PFSK-1 (cell line): ENCODE measurements at regions not wholly inside any gene's neighbourhood (a gene's known extent, or its start where the extent isn't known, plus 50 kb on each side); places are given as distances from the start of the nearest gene placed in this dataset.

Experiments
- FOXP2 ChIP-seq: optimal IDR thresholded peaks from 2 replicates; pipeline ENCODE3; 2011; ENCODE audit warnings: borderline replicate concordance, control low read depth, inconsistent platforms; ENCODE audit not compliant: insufficient read depth; ENCODE audit errors: extremely low read length, extremely low read depth
- POLR2AphosphoS5 ChIP-seq: IDR thresholded peaks from 2 replicates; pipeline ENCODE4 v1.6.1; 2012; ENCODE audit warnings: low read depth, mild to moderate bottlenecking, control low read depth, low read length, moderate library complexity
- SIN3A ChIP-seq: IDR thresholded peaks from 2 replicates; pipeline ENCODE4 v1.6.1; 2012; ENCODE audit warnings: mild to moderate bottlenecking, low read length, moderate library complexity, borderline replicate concordance; ENCODE audit not compliant: insufficient read depth
- TAF1 ChIP-seq: IDR thresholded peaks from 2 replicates; pipeline ENCODE4 v1.6.1; 2012; ENCODE audit warnings: low read length, control low read depth, borderline replicate concordance; ENCODE audit not compliant: insufficient read depth
- TF ChIP-seq, protein P1 (sequence below), 2 experiments: IDR thresholded peaks; 2 replicates each; pipeline versions ENCODE4 v1.6.1 to v1.8.0; 2011 to 2012; ENCODE audit warnings: low read depth in 2 of 2, low read length in 2 of 2, control low read depth in 1 of 2, inconsistent platforms in 1 of 2, mild to moderate bottlenecking in 1 of 2, moderate library complexity in 1 of 2; ENCODE audit not compliant: insufficient read depth in 1 of 2

DNA sequence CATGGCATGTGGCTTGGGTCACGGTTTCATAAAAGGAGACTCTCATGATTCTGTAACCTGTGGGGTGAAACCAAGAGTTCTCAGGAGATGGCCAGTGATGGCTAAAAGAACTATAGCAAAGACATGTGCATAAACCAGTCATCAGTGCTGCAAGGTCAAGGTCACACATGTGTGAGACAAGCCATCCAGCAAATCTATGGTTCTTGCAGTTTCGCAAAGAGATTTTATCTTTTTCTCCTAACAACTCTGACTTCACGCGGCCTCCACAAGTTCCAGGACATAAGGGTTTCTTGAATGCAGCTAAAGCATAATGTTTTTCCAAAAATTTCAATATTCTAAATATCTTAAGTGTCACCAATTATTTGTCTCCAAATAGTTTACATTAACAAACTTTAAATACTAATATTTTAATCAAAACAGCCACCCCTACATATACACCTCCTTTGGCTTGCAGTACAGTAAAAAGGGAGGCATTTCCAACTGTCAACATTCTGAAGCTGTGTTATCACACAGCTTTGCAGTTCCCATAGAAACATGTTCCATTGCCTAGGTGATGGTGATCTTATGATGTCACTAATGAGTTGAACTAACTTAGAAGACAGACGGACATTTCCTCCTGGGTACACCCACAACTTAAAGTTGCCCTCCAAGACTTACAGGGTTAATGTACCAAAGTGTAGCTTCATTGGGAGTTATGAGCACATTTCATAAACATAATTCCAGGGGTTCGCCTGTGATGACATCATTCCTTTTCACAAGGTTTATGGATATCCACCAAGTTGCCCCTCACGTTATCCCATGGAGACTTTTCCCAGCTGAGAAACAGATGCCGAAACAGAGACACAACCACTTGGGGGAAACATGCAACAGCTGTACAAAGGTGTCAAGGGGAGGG, 250.9 kb upstream of the PDE10A start:
- TF ChIP-seq FOXP2 = no peak

DNA sequence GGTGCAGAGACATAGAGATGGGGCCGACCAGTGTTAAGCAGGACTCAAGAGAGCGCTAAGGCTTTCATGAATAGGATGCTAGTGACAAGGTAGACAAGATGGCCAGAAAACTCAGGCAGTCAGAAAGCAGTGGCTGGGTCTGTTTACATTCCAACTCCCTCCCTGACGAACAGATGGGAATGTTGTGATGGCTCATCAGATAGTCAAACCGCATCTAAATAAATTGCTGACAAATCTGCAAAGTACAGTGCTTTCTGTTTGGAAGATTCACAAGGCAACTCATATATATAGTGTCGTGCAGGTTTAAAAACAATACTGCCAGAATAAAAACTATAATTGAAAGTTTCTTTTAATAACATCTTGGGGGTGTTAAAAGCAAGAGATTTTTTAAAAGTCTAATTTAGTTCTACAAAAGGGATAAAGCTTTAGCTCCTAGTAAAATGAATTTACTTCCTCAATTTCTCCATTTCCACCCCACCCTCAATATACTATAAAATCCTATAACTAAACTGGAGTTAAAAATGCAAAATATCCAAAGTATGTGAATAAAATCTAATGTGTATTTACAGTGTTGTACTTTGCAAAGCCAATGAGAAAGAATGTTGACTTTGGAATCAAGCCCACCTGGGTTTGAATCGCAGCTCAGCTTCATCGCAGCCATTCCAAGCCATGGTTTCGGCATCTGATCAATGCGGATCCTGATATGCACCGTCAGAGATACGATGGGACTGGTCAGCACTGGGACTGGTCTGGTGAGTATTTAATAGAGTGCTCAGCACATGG, 247.3 kb upstream of the PDE10A start:
- TF ChIP-seq FOXP2 = no peak
- no peak for TF ChIP-seq SIN3A
- TF ChIP-seq, protein P1, sequence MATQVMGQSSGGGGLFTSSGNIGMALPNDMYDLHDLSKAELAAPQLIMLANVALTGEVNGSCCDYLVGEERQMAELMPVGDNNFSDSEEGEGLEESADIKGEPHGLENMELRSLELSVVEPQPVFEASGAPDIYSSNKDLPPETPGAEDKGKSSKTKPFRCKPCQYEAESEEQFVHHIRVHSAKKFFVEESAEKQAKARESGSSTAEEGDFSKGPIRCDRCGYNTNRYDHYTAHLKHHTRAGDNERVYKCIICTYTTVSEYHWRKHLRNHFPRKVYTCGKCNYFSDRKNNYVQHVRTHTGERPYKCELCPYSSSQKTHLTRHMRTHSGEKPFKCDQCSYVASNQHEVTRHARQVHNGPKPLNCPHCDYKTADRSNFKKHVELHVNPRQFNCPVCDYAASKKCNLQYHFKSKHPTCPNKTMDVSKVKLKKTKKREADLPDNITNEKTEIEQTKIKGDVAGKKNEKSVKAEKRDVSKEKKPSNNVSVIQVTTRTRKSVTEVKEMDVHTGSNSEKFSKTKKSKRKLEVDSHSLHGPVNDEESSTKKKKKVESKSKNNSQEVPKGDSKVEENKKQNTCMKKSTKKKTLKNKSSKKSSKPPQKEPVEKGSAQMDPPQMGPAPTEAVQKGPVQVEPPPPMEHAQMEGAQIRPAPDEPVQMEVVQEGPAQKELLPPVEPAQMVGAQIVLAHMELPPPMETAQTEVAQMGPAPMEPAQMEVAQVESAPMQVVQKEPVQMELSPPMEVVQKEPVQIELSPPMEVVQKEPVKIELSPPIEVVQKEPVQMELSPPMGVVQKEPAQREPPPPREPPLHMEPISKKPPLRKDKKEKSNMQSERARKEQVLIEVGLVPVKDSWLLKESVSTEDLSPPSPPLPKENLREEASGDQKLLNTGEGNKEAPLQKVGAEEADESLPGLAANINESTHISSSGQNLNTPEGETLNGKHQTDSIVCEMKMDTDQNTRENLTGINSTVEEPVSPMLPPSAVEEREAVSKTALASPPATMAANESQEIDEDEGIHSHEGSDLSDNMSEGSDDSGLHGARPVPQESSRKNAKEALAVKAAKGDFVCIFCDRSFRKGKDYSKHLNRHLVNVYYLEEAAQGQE (IDR thresholded peaks at IDR 0.05; ENCODE audit: insufficient read depth in 1 of 2, low read depth in 2 of 2, low read length in 2 of 2) = no peak
- TF ChIP-seq TAF1 = no peak
- TF ChIP-seq POLR2AphosphoS5 = no peak

DNA sequence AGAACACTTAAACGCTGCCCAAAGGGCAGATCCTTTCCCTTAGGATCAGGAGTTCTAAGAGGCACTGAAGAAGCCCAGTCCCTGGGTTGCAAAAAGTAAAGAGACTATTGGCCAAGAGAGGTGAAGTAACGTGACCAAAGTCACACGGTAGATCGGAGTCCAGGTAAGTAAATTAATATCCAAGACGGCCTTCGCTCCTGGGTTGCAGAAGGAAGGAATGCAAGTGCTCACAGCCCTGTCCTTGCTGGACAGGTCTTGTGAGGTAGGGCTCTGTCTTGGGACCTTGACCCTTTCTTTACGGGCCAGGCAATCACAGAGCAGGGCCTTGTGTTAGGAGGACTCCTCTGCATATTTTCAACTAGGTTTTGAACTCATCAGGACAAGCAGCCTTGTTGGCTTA, 243.7 kb upstream of the PDE10A start:
- TF ChIP-seq POLR2AphosphoS5 = no peak; the same call in 1 of the 2 replicates
- TF ChIP-seq SIN3A = no peak
- no peak for TF ChIP-seq TAF1
- TF ChIP-seq, protein P1 (IDR thresholded peaks at IDR 0.05; ENCODE audit: insufficient read depth in 1 of 2, low read depth in 2 of 2, low read length in 2 of 2) = no peak
- no peak for TF ChIP-seq FOXP2

DNA sequence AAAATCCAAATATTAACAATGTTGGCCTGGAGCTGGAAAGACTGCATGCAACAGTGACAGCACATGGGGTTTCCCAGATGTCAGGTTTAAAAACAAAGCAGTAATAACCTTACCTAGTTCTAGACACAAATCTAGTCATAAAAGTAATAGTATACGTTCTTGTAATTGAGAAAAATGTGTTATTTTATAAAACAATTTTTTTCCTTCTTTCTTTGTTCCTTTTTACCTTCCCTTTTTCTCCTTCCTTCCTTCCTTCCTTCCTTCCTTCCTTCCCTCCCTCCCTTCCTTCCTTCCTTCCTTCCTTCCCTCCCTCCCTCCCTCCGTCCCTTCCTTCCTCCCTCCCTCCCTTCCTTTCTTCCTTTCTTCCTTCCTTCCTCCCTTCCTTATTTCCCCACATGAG, 242.7 kb upstream of the PDE10A start:
- TF ChIP-seq POLR2AphosphoS5 = no peak
- no peak for TF ChIP-seq FOXP2
- TF ChIP-seq SIN3A = no peak
- no peak for TF ChIP-seq TAF1
- TF ChIP-seq, protein P1 (IDR thresholded peaks at IDR 0.05; ENCODE audit: insufficient read depth in 1 of 2, low read depth in 2 of 2, low read length in 2 of 2) = no peak

DNA sequence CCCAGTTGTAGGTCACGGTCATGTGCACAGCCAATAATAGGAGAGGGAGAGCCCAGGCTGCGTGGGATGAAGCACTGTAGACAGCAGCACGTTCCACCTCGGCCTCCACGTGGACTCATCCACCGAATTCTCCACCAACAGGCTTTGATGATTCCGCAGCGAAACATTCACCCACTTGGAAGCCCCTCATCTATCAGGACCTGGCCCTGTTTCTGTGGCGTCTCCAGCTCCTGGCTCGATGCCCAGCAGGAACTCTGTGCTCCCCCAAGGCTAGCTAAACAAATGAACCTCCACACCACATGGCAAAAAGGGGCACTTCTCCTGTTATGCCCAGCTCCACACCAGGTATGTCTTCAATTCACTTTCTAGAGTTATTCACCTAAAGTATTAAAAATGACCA, 237.9 kb upstream of the PDE10A start:
- TF ChIP-seq TAF1 = no peak
- TF ChIP-seq, protein P1 (IDR thresholded peaks at IDR 0.05; ENCODE audit: insufficient read depth in 1 of 2, low read depth in 2 of 2, low read length in 2 of 2) = no peak
- no peak; the same call in 1 of the 2 replicates for TF ChIP-seq POLR2AphosphoS5
- no peak for TF ChIP-seq FOXP2
- no peak for TF ChIP-seq SIN3A
